NCI-H460 (cell line): ENCODE measurements at regions not wholly inside any gene's neighbourhood (a gene's known extent, or its start where the extent isn't known, plus 50 kb on each side); places are given as distances from the start of the nearest gene placed in this dataset.

Source experiments
- DNase-seq: peaks from one replicate; pipeline ENCODE4 v3.0.0-alpha.2; 2016; ENCODE audit warnings: low read depth; ENCODE audit errors: extremely low read depth

- DNase-seq: no peak
Measured at GRCh38 chr2:52970642-52971041, 797.0 kb upstream of the CHAC2 start.

GRCh38 chr2:52968043-52968442, 799.6 kb upstream of the CHAC2 start:
- DNase-seq: no peak

- no peak for DNase-seq
Measured at GRCh38 chr2:52964916-52965530, 802.6 kb upstream of the CHAC2 start.

- DNase-seq: no peak
Measured at GRCh38 chr2:52961403-52961802, 806.2 kb upstream of the CHAC2 start.

- DNase-seq: no peak
Measured at GRCh38 chr2:52960881-52961280, 806.7 kb upstream of the CHAC2 start.

- DNase-seq: no peak
Measured at GRCh38 chr2:52959801-52960200, 807.8 kb upstream of the CHAC2 start.

GRCh38 chr2:52956766-52957165, 810.8 kb upstream of the CHAC2 start:
- DNase-seq: no peak

GRCh38 chr2:52956118-52956517, 811.5 kb upstream of the CHAC2 start:
- no peak for DNase-seq

- no peak for DNase-seq
Measured at GRCh38 chr2:52955079-52955478, 812.5 kb upstream of the CHAC2 start.

GRCh38 chr2:52940101-52940500, 827.5 kb upstream of the CHAC2 start:
- DNase-seq: no peak

GRCh38 chr2:52939250-52939649, 828.4 kb upstream of the CHAC2 start:
- DNase-seq: no peak

- no peak for DNase-seq
Measured at GRCh38 chr2:52936029-52936428, 831.6 kb upstream of the CHAC2 start.

GRCh38 chr2:52934920-52935640, 832.5 kb upstream of the CHAC2 start:
- no peak for DNase-seq

GRCh38 chr2:52934323-52934898, 833.2 kb upstream of the CHAC2 start:
- DNase-seq: peak; percentile 60

- no peak for DNase-seq
Measured at GRCh38 chr2:52933878-52934277, 833.7 kb upstream of the CHAC2 start.

GRCh38 chr2:52931660-52932059, 835.9 kb upstream of the CHAC2 start:
- DNase-seq: no peak

GRCh38 chr2:52929412-52929811, 838.2 kb upstream of the CHAC2 start:
- DNase-seq: no peak

GRCh38 chr2:52919673-52920072, 847.9 kb upstream of the CHAC2 start:
- DNase-seq: peak; percentile 38

- DNase-seq: peak; percentile 4
Measured at GRCh38 chr2:52918551-52918950, 849.1 kb upstream of the CHAC2 start.

- no peak for DNase-seq
Measured at GRCh38 chr2:52916981-52917380, 850.6 kb upstream of the CHAC2 start.

GRCh38 chr2:52904355-52904891, 863.2 kb upstream of the CHAC2 start:
- no peak for DNase-seq

- DNase-seq: no peak
Measured at GRCh38 chr2:52897511-52898044, 870.0 kb upstream of the CHAC2 start.
